GM12865 (cell line): ENCODE measurements at regions not wholly inside any gene's neighbourhood (a gene's known extent, or its start where the extent isn't known, plus 50 kb on each side); places are given as distances from the start of the nearest gene placed in this dataset.

Experiments used
- DNase-seq: peaks from one replicate; pipeline ENCODE4 v3.0.0; 2010; ENCODE audit warnings: low read depth
- H3K4me3 ChIP-seq: 2 replicates; pipeline ENCODE4 v1.5.1; 2011; ENCODE audit warnings: mild to moderate bottlenecking, low read depth, low read length, control low read depth
- CTCF ChIP-seq: IDR thresholded peaks from 2 replicates; pipeline ENCODE4 v1.5.1; 2011; ENCODE audit warnings: low read length, control low read depth, low read depth, inconsistent platforms; ENCODE audit not compliant: insufficient read depth; ENCODE audit errors: missing control alignments

GRCh38 chr4:66443008-66443407 is 772.7 kb upstream of the EPHA5 start:
- DNase-seq, result no peak
- TF ChIP-seq CTCF, result no peak

DNA sequence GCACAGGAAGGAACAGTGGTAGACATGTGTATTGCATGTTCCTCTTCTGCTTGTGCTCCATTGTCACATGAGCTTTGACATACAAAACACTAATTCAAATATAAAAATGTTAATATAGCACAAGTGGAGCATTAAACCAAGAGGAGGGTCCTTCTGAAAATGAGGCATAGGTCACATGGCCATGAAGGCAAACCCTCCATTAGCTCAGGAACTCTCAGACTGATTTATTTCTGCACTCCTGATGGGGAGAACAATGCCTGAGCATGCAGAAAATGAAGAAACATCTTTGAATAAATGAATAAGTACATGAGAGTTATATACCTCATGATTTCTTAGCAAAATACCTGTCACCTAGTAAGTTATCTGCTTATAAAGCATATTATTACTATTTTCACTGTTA is 769.2 kb upstream of the EPHA5 start:
- no peak for TF ChIP-seq CTCF
- DNase-seq, result no peak

More at GRCh38 chr4:66443008-66443407, 772.7 kb upstream of the EPHA5 start:
- H3K4me3 ChIP-seq, result no peak overlapping the region

GRCh38 chr4:66433706-66434105 is 763.4 kb upstream of the EPHA5 start:
- no peak overlapping the region for H3K4me3 ChIP-seq
- no peak for DNase-seq
- TF ChIP-seq CTCF, result no peak

More for the DNA sequence above, 769.2 kb upstream of the EPHA5 start:
- H3K4me3 ChIP-seq, result no peak overlapping the region

- no peak for TF ChIP-seq CTCF
- H3K4me3 ChIP-seq, result no peak overlapping the region
- no peak for DNase-seq
Measured at GRCh38 chr4:66430856-66431255, 760.6 kb upstream of the EPHA5 start.

- no peak for DNase-seq
- H3K4me3 ChIP-seq, result no peak overlapping the region
- TF ChIP-seq CTCF, result no peak
Measured at GRCh38 chr4:66429276-66429675, 759.0 kb upstream of the EPHA5 start.

DNA sequence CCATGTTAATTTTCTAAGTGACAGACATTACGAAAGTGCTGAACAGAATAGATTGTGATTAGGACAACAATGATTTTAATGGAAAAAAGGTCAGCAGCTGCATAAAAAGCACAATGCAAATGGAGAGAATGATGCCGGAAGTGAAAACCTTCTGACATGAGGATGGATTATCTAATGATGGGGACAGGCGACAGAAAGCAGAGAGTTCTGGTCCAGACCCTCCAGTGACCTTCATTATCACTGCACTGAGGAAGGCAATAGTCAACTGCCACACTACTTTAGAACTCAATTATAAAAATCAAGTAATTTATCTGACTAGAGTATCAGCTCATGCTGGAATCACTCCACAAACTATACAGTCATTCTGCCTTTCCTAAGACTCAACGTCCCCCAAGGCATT is 746.1 kb upstream of the EPHA5 start:
- no peak for TF ChIP-seq CTCF
- no peak overlapping the region for H3K4me3 ChIP-seq
- no peak for DNase-seq

GRCh38 chr4:66404141-66404540 is 733.9 kb upstream of the EPHA5 start:
- no peak for DNase-seq
- no peak for TF ChIP-seq CTCF
- no peak overlapping the region for H3K4me3 ChIP-seq
